ENCODE measurements at regions not wholly inside any gene's neighbourhood (a gene's known extent, or its start where the extent isn't known, plus 50 kb on each side); places are given as distances from the start of the nearest gene placed in this dataset.
A peak's percentile ranks its signal among the peaks of the same experiment; 100 is the strongest.

DNA sequence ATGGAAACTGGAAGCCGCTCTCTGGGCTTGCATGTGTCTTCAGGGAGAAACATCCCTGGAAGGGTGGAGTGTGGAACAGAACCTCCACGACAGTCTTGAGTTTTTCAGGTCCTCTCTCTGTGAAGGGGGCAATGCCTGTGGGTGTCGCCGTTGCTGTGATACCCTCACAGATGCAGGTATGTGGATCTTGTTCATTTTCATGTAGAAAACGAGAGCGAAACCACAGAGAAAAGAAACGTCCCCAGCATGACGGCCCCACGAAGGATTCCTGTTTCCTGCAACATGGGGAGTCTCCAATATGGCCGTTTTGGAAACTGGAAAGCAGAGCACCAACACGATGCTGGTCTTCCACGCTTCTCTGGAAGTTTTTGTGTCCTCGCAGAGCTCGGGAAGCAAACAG lies 187.9 kb downstream of the ALG10 start:
- Histone ChIP-seq H3K27me3 (ENCODE audit: insufficient read depth, low read length, poor library complexity, severe bottlenecking) (no peaks in the 10 kb centered on the region), H3K4me3 (ENCODE audit: low read length) (no peak overlapping the region), H3K36me3 (ENCODE audit: insufficient read depth, low read length) (no peaks in the 10 kb centered on the region), H3K27ac (ENCODE audit: low read depth, low read length) (no peak overlapping the region), H3K9me3 (ENCODE audit: low read length) (no peaks in the 10 kb centered on the region), H3K4me1 (ENCODE audit: insufficient read depth, low read length) (no peaks in the 10 kb centered on the region)
- CTCF ChIA-PET: no interaction called here
- Mint-ChIP-seq H3K36me3 (no peaks in the 10 kb centered on the region), H3K9me3 (peaks cover 0 to 3% (median 0%) of the 10 kb centered on the region in 5 donors), H3K27ac (no peak overlapping the region), H3K4me3 (no peak overlapping the region), H3K4me1 (peaks cover 0 to 1% (median 0%) of the 10 kb centered on the region in 3 donors), H3K27me3 (peaks cover 0 to 1% of the 10 kb centered on the region in 2 donors)
- DNase-seq: no peak
- POLR2A ChIA-PET: no interaction called here

DNA sequence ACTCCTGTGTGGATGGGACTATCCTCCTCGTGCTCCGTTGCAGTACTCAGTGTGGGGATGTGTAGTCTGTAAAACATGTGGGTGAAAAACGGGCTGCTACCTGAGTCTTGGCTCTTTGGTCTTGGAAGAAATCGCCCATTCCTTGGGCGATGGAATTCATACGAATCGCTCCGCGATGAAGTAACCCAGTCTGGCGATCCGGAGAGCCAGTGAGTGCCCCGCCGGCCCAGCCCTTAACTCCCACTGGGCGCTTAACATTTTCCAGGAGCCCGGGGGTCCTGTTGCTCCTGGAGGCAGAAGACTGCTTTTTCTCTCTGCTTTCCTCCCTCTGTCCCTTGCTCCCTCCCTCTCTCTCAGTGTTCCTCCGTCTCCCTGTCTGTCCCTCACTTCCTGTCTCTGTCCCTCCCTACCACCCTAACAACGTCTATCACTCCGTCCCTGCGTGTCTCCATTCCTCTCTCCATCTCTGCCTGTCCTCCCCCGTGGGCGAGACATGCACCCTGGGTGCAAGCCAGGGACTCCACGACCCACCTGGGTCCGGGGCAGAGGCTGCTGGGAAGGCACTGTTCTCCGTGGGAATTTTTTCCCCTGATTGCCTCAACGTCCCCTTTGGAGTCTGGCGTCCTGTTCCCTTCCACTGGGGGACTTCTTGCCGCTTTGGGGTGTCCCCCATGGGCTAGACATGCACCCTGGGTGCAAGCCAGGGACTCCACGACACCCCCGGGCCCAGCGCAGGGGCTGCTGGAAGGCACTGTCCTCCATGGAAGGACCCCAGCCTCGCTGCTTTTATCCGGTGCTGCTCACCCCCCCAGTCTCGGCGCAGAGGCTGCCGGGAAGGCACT lies 188.6 kb downstream of the ALG10 start:
- H3K27me3 Mint-ChIP-seq: peaks cover 0 to 1% of the 10 kb centered on the region in 2 donors
- H3K9me3 Mint-ChIP-seq: peaks cover 0 to 3% (median 0%) of the 10 kb centered on the region in 5 donors
- H3K4me1 ChIP-seq (ENCODE audit: insufficient read depth, low read length): no peaks in the 10 kb centered on the region
- CTCF ChIA-PET: no interaction called here
- no peak overlapping the region for H3K4me3 ChIP-seq (ENCODE audit: low read length)
- no peaks in the 10 kb centered on the region for H3K9me3 ChIP-seq (ENCODE audit: low read length)
- no peak overlapping the region for H3K27ac ChIP-seq (ENCODE audit: low read depth, low read length)
- no peaks in the 10 kb centered on the region for H3K36me3 ChIP-seq (ENCODE audit: insufficient read depth, low read length)
- POLR2A ChIA-PET: no interaction called here
- DNase-seq: no peak
- H3K36me3 Mint-ChIP-seq: no peaks in the 10 kb centered on the region
- no peaks in the 10 kb centered on the region for H3K27me3 ChIP-seq (ENCODE audit: insufficient read depth, low read length, poor library complexity, severe bottlenecking)
- no peak overlapping the region for H3K4me3 Mint-ChIP-seq
- no peak overlapping the region for H3K27ac Mint-ChIP-seq
- H3K4me1 Mint-ChIP-seq: peaks cover 0 to 1% (median 0%) of the 10 kb centered on the region in 3 donors

DNA sequence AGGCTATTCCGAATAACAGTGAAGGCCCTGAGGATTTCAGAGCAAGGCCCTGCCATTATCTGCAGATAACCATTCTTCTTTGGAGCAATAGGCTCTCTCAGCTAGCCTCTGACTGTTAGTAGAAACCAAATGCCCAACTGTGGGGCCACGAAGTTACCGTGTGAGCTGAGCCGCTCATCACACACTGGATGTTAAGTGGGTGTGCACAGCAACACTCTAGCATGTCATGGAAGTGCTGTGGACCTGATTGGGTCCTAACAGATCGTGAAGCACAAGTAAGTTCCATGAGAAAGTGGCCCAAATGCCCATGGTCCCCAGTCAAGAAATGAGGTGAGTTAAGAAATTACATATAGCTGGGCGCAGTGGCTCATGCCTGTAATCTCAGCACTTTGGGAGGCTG lies 190.4 kb downstream of the ALG10 start:
- POLR2A ChIA-PET: no interaction called here
- no peaks in the 10 kb centered on the region for H3K36me3 Mint-ChIP-seq
- Histone ChIP-seq H3K4me1 (ENCODE audit: insufficient read depth, low read length) (no peaks in the 10 kb centered on the region), H3K9me3 (ENCODE audit: low read length) (no peaks in the 10 kb centered on the region), H3K36me3 (ENCODE audit: insufficient read depth, low read length) (no peaks in the 10 kb centered on the region), H3K4me3 (ENCODE audit: low read length) (no peak overlapping the region), H3K27ac (ENCODE audit: low read depth, low read length) (no peak overlapping the region), H3K27me3 (ENCODE audit: insufficient read depth, low read length, poor library complexity, severe bottlenecking) (no peaks in the 10 kb centered on the region)
- no peak overlapping the region for H3K4me3 Mint-ChIP-seq
- H3K4me1 Mint-ChIP-seq: peaks cover 0 to 5% (median 0%) of the 10 kb centered on the region in 3 donors
- H3K9me3 Mint-ChIP-seq: peaks cover 0 to 3% (median 0%) of the 10 kb centered on the region in 5 donors
- H3K27me3 Mint-ChIP-seq: peaks cover 0 to 3% of the 10 kb centered on the region in 2 donors
- CTCF ChIA-PET: no interaction called here
- DNase-seq: no peak
- no peak overlapping the region for H3K27ac Mint-ChIP-seq

DNA sequence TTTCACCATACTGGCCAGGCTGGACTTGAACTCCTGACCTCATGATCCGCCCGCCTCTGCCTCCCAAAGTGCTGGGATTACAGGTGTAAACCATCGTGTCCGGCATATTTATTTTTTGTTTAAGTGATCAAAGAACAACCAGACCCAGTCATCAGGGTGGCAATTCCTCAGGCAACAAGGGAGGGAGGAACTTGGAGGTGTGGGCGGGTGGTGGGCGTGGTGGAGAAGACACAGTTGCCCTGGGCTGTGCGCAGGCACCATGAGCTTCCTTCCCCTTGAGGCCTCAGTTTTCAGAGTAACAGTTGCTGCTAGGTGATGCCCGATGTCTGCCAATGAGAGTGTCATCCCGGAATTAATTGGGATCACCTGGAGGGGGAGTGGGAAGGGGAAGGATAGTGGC lies 191.7 kb downstream of the ALG10 start:
- peak overlapping the region in 1 of 8 donors; percentile 5 for H3K27ac Mint-ChIP-seq
- Histone ChIP-seq H3K27ac (ENCODE audit: low read depth, low read length) (no peak overlapping the region), H3K4me3 (ENCODE audit: low read length) (no peak overlapping the region), H3K9me3 (ENCODE audit: low read length) (no peaks in the 10 kb centered on the region), H3K27me3 (ENCODE audit: insufficient read depth, low read length, poor library complexity, severe bottlenecking) (no peaks in the 10 kb centered on the region), H3K4me1 (ENCODE audit: insufficient read depth, low read length) (no peaks in the 10 kb centered on the region), H3K36me3 (ENCODE audit: insufficient read depth, low read length) (no peaks in the 10 kb centered on the region)
- H3K4me3 Mint-ChIP-seq: no peak overlapping the region
- peaks cover 6 to 13% (median 9%) of the 10 kb centered on the region in 3 donors for H3K4me1 Mint-ChIP-seq
- POLR2A ChIA-PET: no interaction called here
- H3K27me3 Mint-ChIP-seq: peaks cover 2 to 10% of the 10 kb centered on the region in 2 donors
- peaks cover 0 to 2% (median 0%) of the 10 kb centered on the region in 3 donors for H3K36me3 Mint-ChIP-seq
- CTCF ChIA-PET: no interaction called here
- DNase-seq: no peak
- no peaks in the 10 kb centered on the region for H3K9me3 Mint-ChIP-seq

DNA sequence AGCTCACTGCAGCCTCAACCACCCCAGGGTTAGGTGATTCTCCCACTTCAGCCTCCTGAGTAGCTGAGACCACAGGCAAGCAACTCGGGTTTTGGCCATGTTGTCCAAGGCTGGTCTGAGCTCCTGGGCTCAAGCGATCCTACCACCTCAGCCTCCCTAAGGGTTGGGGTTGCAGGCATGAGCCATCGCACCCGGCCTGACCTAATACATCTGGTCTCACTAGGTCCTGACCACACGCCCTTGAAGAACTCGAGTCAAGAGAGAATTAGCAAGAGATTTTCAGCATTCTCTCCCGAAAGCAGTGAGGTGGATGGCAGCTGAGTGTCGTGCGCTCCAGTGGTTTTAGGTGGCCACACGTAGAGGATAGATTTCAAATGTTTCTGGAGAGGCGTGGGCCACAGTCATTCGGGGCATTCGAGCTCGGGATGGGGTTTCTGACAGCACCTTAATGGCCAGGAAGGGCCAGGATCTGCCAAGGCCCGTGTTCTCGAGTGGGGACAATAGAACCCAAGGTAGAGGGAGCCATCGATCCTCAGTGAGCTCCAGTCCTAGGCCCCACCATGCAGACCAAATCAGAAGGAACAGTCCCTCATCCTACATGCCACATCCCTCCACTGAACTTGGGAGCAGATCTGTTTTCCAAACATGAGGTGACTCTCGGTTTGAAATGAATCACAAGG lies 193.1 kb downstream of the ALG10 start:
- CTCF ChIA-PET: interaction anchor here (1.0 kb wide), 1 partner anchor 93 kb away, joined by 3 read pairs; no protein-coding TSS in a partner anchor
- Histone ChIP-seq H3K4me1 (ENCODE audit: insufficient read depth, low read length) (no peaks in the 10 kb centered on the region), H3K27me3 (ENCODE audit: insufficient read depth, low read length, poor library complexity, severe bottlenecking) (no peaks in the 10 kb centered on the region), H3K9me3 (ENCODE audit: low read length) (no peaks in the 10 kb centered on the region), H3K36me3 (ENCODE audit: insufficient read depth, low read length) (no peaks in the 10 kb centered on the region), H3K27ac (ENCODE audit: low read depth, low read length) (no peak overlapping the region), H3K4me3 (ENCODE audit: low read length) (no peak overlapping the region)
- POLR2A ChIA-PET: no interaction called here
- no peak for DNase-seq
- no peak overlapping the region for H3K27ac Mint-ChIP-seq
- peaks cover 4 to 13% of the 10 kb centered on the region in 2 donors for H3K27me3 Mint-ChIP-seq
- H3K4me3 Mint-ChIP-seq: no peak overlapping the region
- H3K9me3 Mint-ChIP-seq: no peaks in the 10 kb centered on the region
- H3K4me1 Mint-ChIP-seq: peaks cover 6 to 13% (median 12%) of the 10 kb centered on the region in 3 donors
- peaks cover 0 to 2% (median 0%) of the 10 kb centered on the region in 3 donors for H3K36me3 Mint-ChIP-seq

DNA sequence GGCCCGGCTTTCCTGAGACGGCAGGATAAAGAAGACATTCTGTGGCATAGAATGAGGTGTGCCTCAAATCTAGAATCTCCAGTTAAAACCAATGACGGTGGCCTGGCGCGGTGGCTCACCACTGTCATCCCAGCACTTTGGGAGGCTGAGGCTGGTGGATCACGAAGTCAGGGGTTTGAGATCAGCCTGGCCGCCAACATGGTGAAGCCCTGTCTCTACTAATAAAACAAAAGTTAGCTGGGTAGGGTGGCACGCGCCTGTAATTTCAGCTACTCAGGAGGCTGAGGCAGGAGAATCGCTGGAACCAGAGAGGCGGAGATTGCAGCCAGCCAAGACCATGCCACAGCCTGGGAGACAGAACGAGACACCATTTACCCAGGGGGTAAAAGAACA lies 193.6 kb downstream of the ALG10 start:
- H3K36me3 ChIP-seq (ENCODE audit: insufficient read depth, low read length): no peaks in the 10 kb centered on the region
- peaks cover 0 to 2% (median 0%) of the 10 kb centered on the region in 3 donors for H3K36me3 Mint-ChIP-seq
- peak overlapping the region in 1 of 7 donors; percentile 73 for H3K4me3 Mint-ChIP-seq
- no peak overlapping the region for H3K4me3 ChIP-seq (ENCODE audit: low read length)
- no peak overlapping the region for H3K27ac ChIP-seq (ENCODE audit: low read depth, low read length)
- no peaks in the 10 kb centered on the region for H3K9me3 Mint-ChIP-seq
- no peaks in the 10 kb centered on the region for H3K27me3 ChIP-seq (ENCODE audit: insufficient read depth, low read length, poor library complexity, severe bottlenecking)
- CTCF ChIA-PET: interaction anchor here (1.0 kb wide), 1 partner anchor 93 kb away, joined by 3 read pairs; no protein-coding TSS in a partner anchor
- peaks cover 4 to 13% of the 10 kb centered on the region in 2 donors for H3K27me3 Mint-ChIP-seq
- no peaks in the 10 kb centered on the region for H3K4me1 ChIP-seq (ENCODE audit: insufficient read depth, low read length)
- no peak overlapping the region for H3K27ac Mint-ChIP-seq
- POLR2A ChIA-PET: no interaction called here
- H3K4me1 Mint-ChIP-seq: peaks cover 6 to 13% (median 12%) of the 10 kb centered on the region in 3 donors
- H3K9me3 ChIP-seq (ENCODE audit: low read length): no peaks in the 10 kb centered on the region
- DNase-seq: no peak

DNA sequence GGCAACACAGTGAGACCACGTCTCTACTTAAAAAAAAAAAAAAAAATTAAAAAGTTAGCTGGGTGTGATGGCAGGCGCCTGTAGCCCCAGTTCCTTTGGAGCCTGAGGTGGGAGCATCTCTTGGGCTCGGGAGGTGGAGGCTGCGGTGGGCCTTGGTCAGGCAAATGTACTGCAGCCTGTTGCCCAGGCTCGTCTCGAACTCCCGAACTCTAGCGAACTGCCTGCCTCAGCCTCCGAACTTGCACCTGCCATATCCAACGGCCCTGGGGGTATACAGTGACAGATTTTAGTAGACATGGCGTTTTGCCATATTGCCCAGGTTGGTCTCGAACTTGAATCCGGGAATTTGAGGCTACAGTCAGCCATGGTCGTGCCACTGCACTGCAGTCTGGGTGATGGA lies 195.4 kb downstream of the ALG10 start:
- ChIA-PET POLR2A (no interaction called here), CTCF (interaction anchor here (1.3 kb wide), 1 partner anchor 95 kb away, joined by 6 read pairs; no protein-coding TSS in a partner anchor)
- H3K4me3 ChIP-seq (ENCODE audit: low read length): no peak overlapping the region
- no peak overlapping the region for H3K4me3 Mint-ChIP-seq
- no peak for DNase-seq
- H3K27me3 ChIP-seq (ENCODE audit: insufficient read depth, low read length, poor library complexity, severe bottlenecking): no peaks in the 10 kb centered on the region
- peaks cover 0 to 2% (median 0%) of the 10 kb centered on the region in 3 donors for H3K36me3 Mint-ChIP-seq
- H3K27me3 Mint-ChIP-seq: peaks cover 4 to 13% of the 10 kb centered on the region in 2 donors
- no peaks in the 10 kb centered on the region for H3K36me3 ChIP-seq (ENCODE audit: insufficient read depth, low read length)
- no peaks in the 10 kb centered on the region for H3K9me3 ChIP-seq (ENCODE audit: low read length)
- H3K4me1 ChIP-seq (ENCODE audit: insufficient read depth, low read length): no peaks in the 10 kb centered on the region
- H3K9me3 Mint-ChIP-seq: no peaks in the 10 kb centered on the region
- H3K27ac Mint-ChIP-seq: no peak overlapping the region
- peaks cover 6 to 13% (median 12%) of the 10 kb centered on the region in 3 donors for H3K4me1 Mint-ChIP-seq
- H3K27ac ChIP-seq (ENCODE audit: low read depth, low read length): no peak overlapping the region

Data from CD8-positive, alpha-beta memory T cell (primary cell).